Adrenal gland (tissue), 9 donors: ENCODE measurements at regions not wholly inside any gene's neighbourhood (a gene's known extent, or its start where the extent isn't known, plus 50 kb on each side); places are given as distances from the start of the nearest gene placed in this dataset.

ENCODE experiments used
- DNase-seq, 7 donors: peaks; one replicate each; pipeline ENCODE4 v3.0.0-alpha.2; 2019 to 2020
- H3K27ac ChIP-seq, 5 donors: fragments of 200-600 bp; sonication (generic) in 4 of 5; 1 replicate in 3 of 5; 2 replicates in 2 of 5; pipeline versions ENCODE4 v1.5.1 to v1.8.0; 2016 to 2020; ENCODE audit warnings: mild to moderate bottlenecking in 1 of 5
- H3K27me3 ChIP-seq: fragments of 200-600 bp; 2 replicates; pipeline ENCODE4 v1.8.0; 2021
- H3K36me3 ChIP-seq, 2 donors: fragments of 200-600 bp; replicated peaks in 1 of 2; 1 replicate in 1 of 2; 2 replicates in 1 of 2; pipeline versions ENCODE4 v1.5.1 to v1.8.0; 2018 to 2022
- H3K4me1 ChIP-seq, 2 donors: fragments of 200-600 bp; replicated peaks in 1 of 2; 1 replicate in 1 of 2; 2 replicates in 1 of 2; pipeline versions ENCODE4 v1.5.1 to v1.8.0; 2018 to 2021
- H3K4me3 ChIP-seq, 4 donors: fragments of 200-600 bp; sonication (generic) in 3 of 4; one replicate each; pipeline ENCODE4 v1.5.1; 2016 to 2018
- H3K9me3 ChIP-seq, 3 donors: fragments of 200-600 bp; sonication (generic) in 1 of 3; replicated peaks in 1 of 3; 1 replicate in 2 of 3; 2 replicates in 1 of 3; pipeline versions ENCODE4 v1.5.1 to v1.8.0; 2016 to 2021
- POLR2A ChIP-seq, 2 donors: fragments of 450-650 bp; IDR thresholded peaks; one replicate each; pipeline ENCODE4 v1.6.1; 2017; ENCODE audit warnings: antibody characterized with exemption in 2 of 2, mild to moderate bottlenecking in 2 of 2, moderate library complexity in 1 of 2
- WGBS, 4 donors: extraction: QIAGEN DNeasy Blood & Tissue Kit in 2 of 4; methylation state at CpG; one replicate each; pipeline versions ENCODE4 v1.1.5 to v1.1.7; 2013 to 2017; 5-methylcytosine and 5-hydroxymethylcytosine counted together
- intact Hi-C, 2 donors: fragments of 100-400 bp; cut with DNase I; formaldehyde crosslinking; loops; one replicate each; pipeline versions ENCODE4 v1.14.1 to v1.15.0; 2022 to 2023
- TF ChIP-seq, protein P1 (sequence below), 6 experiments: fragments of 450-650 bp in 4 of 6; fragments of 200-600 bp in 2 of 6; sonication (generic) in 1 of 6; IDR thresholded peaks; 1 replicate in 5 of 6; 2 replicates in 1 of 6; pipeline versions ENCODE4 v1.5.1 to v1.8.0; 2016 to 2021; ENCODE audit warnings: antibody characterized with exemption in 6 of 6, mild to moderate bottlenecking in 2 of 6, moderate library complexity in 1 of 6
- donor health status: healthy with polysubstance abuse.
- donor health status: Bipolar disorder and iron deficiency.
- donor health status: DM: yes; HTN: yes; CAD: no.
- donor health status: DM: no; HTN: no; CAD: no.
- donor health status: DM: no; HTN: no; CAD: no.

GRCh38 chr5:20348321-20348720 lies 360.3 kb upstream of the CDH18 start:
- Histone ChIP-seq H3K36me3 (no peaks in the 10 kb centered on the region), H3K4me1 (no peaks in the 10 kb centered on the region), H3K27ac (no peak overlapping the region), H3K4me3 (no peak overlapping the region), H3K27me3 (no peaks in the 10 kb centered on the region), H3K9me3 (no peaks in the 10 kb centered on the region)
- no peak for TF ChIP-seq POLR2A (IDR thresholded peaks at IDR 0.05)
- TF ChIP-seq, protein P1, sequence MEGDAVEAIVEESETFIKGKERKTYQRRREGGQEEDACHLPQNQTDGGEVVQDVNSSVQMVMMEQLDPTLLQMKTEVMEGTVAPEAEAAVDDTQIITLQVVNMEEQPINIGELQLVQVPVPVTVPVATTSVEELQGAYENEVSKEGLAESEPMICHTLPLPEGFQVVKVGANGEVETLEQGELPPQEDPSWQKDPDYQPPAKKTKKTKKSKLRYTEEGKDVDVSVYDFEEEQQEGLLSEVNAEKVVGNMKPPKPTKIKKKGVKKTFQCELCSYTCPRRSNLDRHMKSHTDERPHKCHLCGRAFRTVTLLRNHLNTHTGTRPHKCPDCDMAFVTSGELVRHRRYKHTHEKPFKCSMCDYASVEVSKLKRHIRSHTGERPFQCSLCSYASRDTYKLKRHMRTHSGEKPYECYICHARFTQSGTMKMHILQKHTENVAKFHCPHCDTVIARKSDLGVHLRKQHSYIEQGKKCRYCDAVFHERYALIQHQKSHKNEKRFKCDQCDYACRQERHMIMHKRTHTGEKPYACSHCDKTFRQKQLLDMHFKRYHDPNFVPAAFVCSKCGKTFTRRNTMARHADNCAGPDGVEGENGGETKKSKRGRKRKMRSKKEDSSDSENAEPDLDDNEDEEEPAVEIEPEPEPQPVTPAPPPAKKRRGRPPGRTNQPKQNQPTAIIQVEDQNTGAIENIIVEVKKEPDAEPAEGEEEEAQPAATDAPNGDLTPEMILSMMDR (IDR thresholded peaks at IDR 0.05) = no peak
- DNase-seq = no peak
- intact Hi-C loops = no loop called here
- WGBS, 4 donors = 13 to 23% (median 16%) methylated on average over 1 of the region's 1 CpG

GRCh38 chr5:20347334-20347733 lies 359.3 kb upstream of the CDH18 start:
- WGBS, 4 donors = 88 to 97% (median 94%) methylated on average over 2 of the region's 2 CpGs
- no peaks in the 10 kb centered on the region for H3K9me3 ChIP-seq

GRCh38 chr5:20340126-20340525 lies 352.1 kb upstream of the CDH18 start:
- Histone ChIP-seq H3K4me1 (no peaks in the 10 kb centered on the region), H3K27ac (no peak overlapping the region), H3K36me3 (no peaks in the 10 kb centered on the region), H3K9me3 (no peaks in the 10 kb centered on the region), H3K4me3 (no peak overlapping the region), H3K27me3 (no peaks in the 10 kb centered on the region)
- DNase-seq = no peak
- TF ChIP-seq, protein P1 (IDR thresholded peaks at IDR 0.05) = no peak
- no peak for TF ChIP-seq POLR2A (IDR thresholded peaks at IDR 0.05)
- 65 to 70% (median 67%) methylated on average over 3 of the region's 3 CpGs for WGBS, 4 donors
- intact Hi-C loops = no loop called here

More at GRCh38 chr5:20347334-20347733, 359.3 kb upstream of the CDH18 start:
- Histone ChIP-seq H3K4me3 (no peak overlapping the region), H3K27me3 (no peaks in the 10 kb centered on the region), H3K36me3 (no peaks in the 10 kb centered on the region), H3K27ac (no peak overlapping the region), H3K4me1 (no peaks in the 10 kb centered on the region)
- DNase-seq = no peak
- TF ChIP-seq, protein P1 (IDR thresholded peaks at IDR 0.05) = no peak
- intact Hi-C loops = no loop called here

DNA sequence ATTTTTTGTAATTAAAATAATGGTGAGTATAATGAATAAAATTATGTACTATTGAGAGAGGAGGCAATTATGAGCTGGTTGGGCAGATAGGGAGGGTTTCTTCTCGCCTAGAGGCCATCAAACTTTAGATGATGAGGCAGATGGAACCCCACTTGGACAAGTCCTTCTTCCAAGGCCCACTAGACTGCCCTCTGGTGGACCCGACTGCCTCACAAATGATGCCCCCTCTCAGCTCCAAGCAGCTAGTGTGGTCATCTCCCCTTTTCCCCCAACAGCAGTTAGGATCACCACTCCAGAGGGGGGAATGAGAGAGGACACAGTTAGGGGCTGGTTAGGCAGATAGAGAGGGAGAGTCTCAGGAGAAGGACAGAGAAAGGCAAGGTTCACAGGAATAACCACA lies 348.0 kb upstream of the CDH18 start:
- Histone ChIP-seq H3K36me3 (no peaks in the 10 kb centered on the region), H3K9me3 (no peaks in the 10 kb centered on the region), H3K4me1 (no peaks in the 10 kb centered on the region), H3K27me3 (no peaks in the 10 kb centered on the region), H3K27ac (no peak overlapping the region), H3K4me3 (no peak overlapping the region)
- intact Hi-C loops = no loop called here
- DNase-seq = no peak
- 72 to 82% (median 76%) methylated on average over 2 of the region's 2 CpGs for WGBS, 4 donors
- TF ChIP-seq POLR2A (IDR thresholded peaks at IDR 0.05) = no peak
- TF ChIP-seq, protein P1 (IDR thresholded peaks at IDR 0.05) = no peak
